ENCODE measurements at regions not wholly inside any gene's neighbourhood (a gene's known extent, or its start where the extent isn't known, plus 50 kb on each side); places are given as distances from the start of the nearest gene placed in this dataset.

GRCh38 chr3:148197061-148197460, 500.6 kb upstream of the AGTR1 start:
- TF ChIP-seq, protein P1, sequence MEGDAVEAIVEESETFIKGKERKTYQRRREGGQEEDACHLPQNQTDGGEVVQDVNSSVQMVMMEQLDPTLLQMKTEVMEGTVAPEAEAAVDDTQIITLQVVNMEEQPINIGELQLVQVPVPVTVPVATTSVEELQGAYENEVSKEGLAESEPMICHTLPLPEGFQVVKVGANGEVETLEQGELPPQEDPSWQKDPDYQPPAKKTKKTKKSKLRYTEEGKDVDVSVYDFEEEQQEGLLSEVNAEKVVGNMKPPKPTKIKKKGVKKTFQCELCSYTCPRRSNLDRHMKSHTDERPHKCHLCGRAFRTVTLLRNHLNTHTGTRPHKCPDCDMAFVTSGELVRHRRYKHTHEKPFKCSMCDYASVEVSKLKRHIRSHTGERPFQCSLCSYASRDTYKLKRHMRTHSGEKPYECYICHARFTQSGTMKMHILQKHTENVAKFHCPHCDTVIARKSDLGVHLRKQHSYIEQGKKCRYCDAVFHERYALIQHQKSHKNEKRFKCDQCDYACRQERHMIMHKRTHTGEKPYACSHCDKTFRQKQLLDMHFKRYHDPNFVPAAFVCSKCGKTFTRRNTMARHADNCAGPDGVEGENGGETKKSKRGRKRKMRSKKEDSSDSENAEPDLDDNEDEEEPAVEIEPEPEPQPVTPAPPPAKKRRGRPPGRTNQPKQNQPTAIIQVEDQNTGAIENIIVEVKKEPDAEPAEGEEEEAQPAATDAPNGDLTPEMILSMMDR (IDR thresholded peaks at IDR 0.05), result no peak
- no peak for TF ChIP-seq POLR2A (IDR thresholded peaks at IDR 0.05)
